ENCODE measurements at regions not wholly inside any gene's neighbourhood (a gene's known extent, or its start where the extent isn't known, plus 50 kb on each side); places are given as distances from the start of the nearest gene placed in this dataset.

- no peak overlapping the region for H3K27ac ChIP-seq
- H3K27me3 ChIP-seq, result no peaks in the 10 kb centered on the region
- no peak overlapping the region for H3K4me3 ChIP-seq
- intact Hi-C loops (cut with DNase I), result no loop called here
- H3K9me3 ChIP-seq, result no peaks in the 10 kb centered on the region
- WGBS (ENCODE audit: insufficient coverage, low coverage, low lambda C conversion rate, missing lambda C conversion rate), result 14% methylated on average over 1 of the region's 2 CpGs
- no peak for TF ChIP-seq CTCF (IDR thresholded peaks at IDR 0.05)
- TF ChIP-seq POLR2A (IDR thresholded peaks at IDR 0.05), result no peak
- H3K4me1 ChIP-seq, result no peaks in the 10 kb centered on the region
- no peak for ATAC-seq
- no peaks in the 10 kb centered on the region for H3K36me3 ChIP-seq
- DNase-seq, result no peak
Measured at GRCh38 chr2:126783341-126783740, 115.3 kb upstream of the TEX51 start.

GRCh38 chr2:126784045-126784444 is 114.6 kb upstream of the TEX51 start:
- intact Hi-C loops (cut with DNase I), result no loop called here
- H3K9me3 ChIP-seq, result no peaks in the 10 kb centered on the region
- no peak for DNase-seq

DNA sequence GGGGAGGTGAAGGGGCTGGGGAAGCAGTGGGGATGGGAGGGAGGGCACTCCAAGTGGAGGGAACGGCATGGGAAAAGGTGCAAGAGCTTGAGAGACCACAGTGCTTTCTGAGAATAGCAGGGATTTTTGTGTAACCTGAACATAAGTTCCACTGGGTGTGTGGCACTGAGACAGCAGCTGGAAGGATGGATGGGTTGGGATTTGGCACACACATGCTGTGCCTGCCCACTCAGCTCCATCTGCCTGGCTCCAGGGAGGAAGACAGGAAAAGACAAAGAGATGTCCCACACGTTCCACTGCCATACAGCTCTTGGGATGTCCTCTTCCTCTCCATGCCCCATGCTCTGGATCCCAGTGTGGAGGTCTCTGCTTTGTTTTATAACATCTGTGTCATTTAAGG is 114.1 kb upstream of the TEX51 start:
- Histone ChIP-seq H3K9me3 (no peaks in the 10 kb centered on the region), H3K36me3 (no peaks in the 10 kb centered on the region), H3K27me3 (no peaks in the 10 kb centered on the region), H3K27ac (no peak overlapping the region), H3K4me3 (no peak overlapping the region), H3K4me1 (no peaks in the 10 kb centered on the region)
- no peak for TF ChIP-seq CTCF (IDR thresholded peaks at IDR 0.05)
- no peak for TF ChIP-seq POLR2A (IDR thresholded peaks at IDR 0.05)
- intact Hi-C loops (cut with DNase I), result no loop called here
- ATAC-seq, result no peak
- peak in 1 of 3 donors; percentile 0 for DNase-seq
- 83% methylated on average over 1 of the region's 2 CpGs for WGBS (ENCODE audit: insufficient coverage, low coverage, low lambda C conversion rate, missing lambda C conversion rate)

More at GRCh38 chr2:126784045-126784444, 114.6 kb upstream of the TEX51 start:
- no peaks in the 10 kb centered on the region for H3K4me1 ChIP-seq
- WGBS (ENCODE audit: insufficient coverage, low coverage, low lambda C conversion rate, missing lambda C conversion rate), result 73% methylated on average over 2 of the region's 6 CpGs
- ATAC-seq, result no peak
- TF ChIP-seq POLR2A (IDR thresholded peaks at IDR 0.05) (no peak), CTCF (IDR thresholded peaks at IDR 0.05) (no peak)
- no peaks in the 10 kb centered on the region for H3K27me3 ChIP-seq
- no peaks in the 10 kb centered on the region for H3K36me3 ChIP-seq
- H3K27ac ChIP-seq, result no peak overlapping the region
- H3K4me3 ChIP-seq, result no peak overlapping the region

GRCh38 chr2:126785236-126785635 is 113.5 kb upstream of the TEX51 start:
- H3K27me3 ChIP-seq, result no peaks in the 10 kb centered on the region
- no CpG with 5 or more reads among the region's 3 CpGs for WGBS (ENCODE audit: insufficient coverage, low coverage, low lambda C conversion rate, missing lambda C conversion rate)
- no peak for DNase-seq

More at GRCh38 chr2:126785236-126785635, 113.5 kb upstream of the TEX51 start:
- TF ChIP-seq POLR2A (IDR thresholded peaks at IDR 0.05) (no peak), CTCF (IDR thresholded peaks at IDR 0.05) (no peak)
- intact Hi-C loops (cut with DNase I), result no loop called here
- H3K4me1 ChIP-seq, result no peaks in the 10 kb centered on the region
- H3K36me3 ChIP-seq, result no peaks in the 10 kb centered on the region
- no peak overlapping the region for H3K4me3 ChIP-seq
- H3K9me3 ChIP-seq, result no peaks in the 10 kb centered on the region
- H3K27ac ChIP-seq, result no peak overlapping the region
- no peak for ATAC-seq

Measured in right lobe of liver (tissue), 6 donors.